OCI-LY7 (cell line): ENCODE measurements at regions not wholly inside any gene's neighbourhood (a gene's known extent, or its start where the extent isn't known, plus 50 kb on each side); places are given as distances from the start of the nearest gene placed in this dataset.
"Not testable (repeated sequence)": the region's sequence is repeated elsewhere in the genome, so short reads cannot be mapped to it uniquely, and the experiment has no call there.

Source experiments
- EZH2phosphoT487 ChIP-seq: fragments of 200-600 bp; sonication (generic); IDR thresholded peaks from 2 replicates; pipeline ENCODE4 v1.6.1; 2018; ENCODE audit warnings: low read depth, borderline replicate concordance, mild to moderate bottlenecking, mixed run types, antibody characterized with exemption, low read length, moderate library complexity, mixed read lengths
- TF ChIP-seq, protein P1 (sequence below): fragments of 200-600 bp; sonication (generic); conservative IDR thresholded peaks from 2 replicates; pipeline ENCODE4 v1.5.1; 2014; ENCODE audit warnings: mild to moderate bottlenecking, antibody characterized with exemption, low read length, moderate library complexity, mixed read lengths

- TF ChIP-seq, protein P1, sequence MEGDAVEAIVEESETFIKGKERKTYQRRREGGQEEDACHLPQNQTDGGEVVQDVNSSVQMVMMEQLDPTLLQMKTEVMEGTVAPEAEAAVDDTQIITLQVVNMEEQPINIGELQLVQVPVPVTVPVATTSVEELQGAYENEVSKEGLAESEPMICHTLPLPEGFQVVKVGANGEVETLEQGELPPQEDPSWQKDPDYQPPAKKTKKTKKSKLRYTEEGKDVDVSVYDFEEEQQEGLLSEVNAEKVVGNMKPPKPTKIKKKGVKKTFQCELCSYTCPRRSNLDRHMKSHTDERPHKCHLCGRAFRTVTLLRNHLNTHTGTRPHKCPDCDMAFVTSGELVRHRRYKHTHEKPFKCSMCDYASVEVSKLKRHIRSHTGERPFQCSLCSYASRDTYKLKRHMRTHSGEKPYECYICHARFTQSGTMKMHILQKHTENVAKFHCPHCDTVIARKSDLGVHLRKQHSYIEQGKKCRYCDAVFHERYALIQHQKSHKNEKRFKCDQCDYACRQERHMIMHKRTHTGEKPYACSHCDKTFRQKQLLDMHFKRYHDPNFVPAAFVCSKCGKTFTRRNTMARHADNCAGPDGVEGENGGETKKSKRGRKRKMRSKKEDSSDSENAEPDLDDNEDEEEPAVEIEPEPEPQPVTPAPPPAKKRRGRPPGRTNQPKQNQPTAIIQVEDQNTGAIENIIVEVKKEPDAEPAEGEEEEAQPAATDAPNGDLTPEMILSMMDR, result not testable (repeated sequence)
- TF ChIP-seq EZH2phosphoT487, result not testable (repeated sequence)
Measured at GRCh38 chr1:192465221-192465620, 110.4 kb upstream of the RGS1 start.
